ENCODE measurements at regions not wholly inside any gene's neighbourhood (a gene's known extent, or its start where the extent isn't known, plus 50 kb on each side); places are given as distances from the start of the nearest gene placed in this dataset.

- Histone ChIP-seq H3K36me3 (ENCODE audit: control insufficient read depth, low read length) (no peaks in the 10 kb centered on the region), H3K79me2 (ENCODE audit: control insufficient read depth, low read length) (no peaks in the 10 kb centered on the region), H3K4me1 (ENCODE audit: control insufficient read depth, low read length) (peaks cover 31% of the 10 kb centered on the region), H3K9me2 (replicated peaks; ENCODE audit: control insufficient read depth, low read length) (no peaks in the 10 kb centered on the region), H3K9me3 (ENCODE audit: control insufficient read depth, insufficient read depth, low read length) (no peaks in the 10 kb centered on the region), H4K20me1 (ENCODE audit: control insufficient read depth, insufficient read depth, low read depth, low read length) (no peaks in the 10 kb centered on the region), H3F3A (ENCODE audit: control insufficient read depth, insufficient read depth) (peaks cover 11% of the 10 kb centered on the region), H3K4me3 (ENCODE audit: low read length) (no peak overlapping the region), H3K27ac (ENCODE audit: low read depth, low read length) (no peak overlapping the region), H3K4me2 (ENCODE audit: low read length) (no peak overlapping the region), H3K27me3 (ENCODE audit: control insufficient read depth, low read length) (peaks cover 4% of the 10 kb centered on the region; the same call in 1 of the 2 replicates)
- no peak for TF ChIP-seq EZH2phosphoT487 (IDR thresholded peaks at IDR 0.05; ENCODE audit: borderline replicate concordance, low read length)
- TF ChIP-seq, protein P1, sequence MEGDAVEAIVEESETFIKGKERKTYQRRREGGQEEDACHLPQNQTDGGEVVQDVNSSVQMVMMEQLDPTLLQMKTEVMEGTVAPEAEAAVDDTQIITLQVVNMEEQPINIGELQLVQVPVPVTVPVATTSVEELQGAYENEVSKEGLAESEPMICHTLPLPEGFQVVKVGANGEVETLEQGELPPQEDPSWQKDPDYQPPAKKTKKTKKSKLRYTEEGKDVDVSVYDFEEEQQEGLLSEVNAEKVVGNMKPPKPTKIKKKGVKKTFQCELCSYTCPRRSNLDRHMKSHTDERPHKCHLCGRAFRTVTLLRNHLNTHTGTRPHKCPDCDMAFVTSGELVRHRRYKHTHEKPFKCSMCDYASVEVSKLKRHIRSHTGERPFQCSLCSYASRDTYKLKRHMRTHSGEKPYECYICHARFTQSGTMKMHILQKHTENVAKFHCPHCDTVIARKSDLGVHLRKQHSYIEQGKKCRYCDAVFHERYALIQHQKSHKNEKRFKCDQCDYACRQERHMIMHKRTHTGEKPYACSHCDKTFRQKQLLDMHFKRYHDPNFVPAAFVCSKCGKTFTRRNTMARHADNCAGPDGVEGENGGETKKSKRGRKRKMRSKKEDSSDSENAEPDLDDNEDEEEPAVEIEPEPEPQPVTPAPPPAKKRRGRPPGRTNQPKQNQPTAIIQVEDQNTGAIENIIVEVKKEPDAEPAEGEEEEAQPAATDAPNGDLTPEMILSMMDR (IDR thresholded peaks at IDR 0.05; ENCODE audit: low read depth, low read length, poor library complexity, severe bottlenecking): no peak
Observed at GRCh38 chr22:49721211-49721763, 106.4 kb downstream of the BRD1 start.

DNA sequence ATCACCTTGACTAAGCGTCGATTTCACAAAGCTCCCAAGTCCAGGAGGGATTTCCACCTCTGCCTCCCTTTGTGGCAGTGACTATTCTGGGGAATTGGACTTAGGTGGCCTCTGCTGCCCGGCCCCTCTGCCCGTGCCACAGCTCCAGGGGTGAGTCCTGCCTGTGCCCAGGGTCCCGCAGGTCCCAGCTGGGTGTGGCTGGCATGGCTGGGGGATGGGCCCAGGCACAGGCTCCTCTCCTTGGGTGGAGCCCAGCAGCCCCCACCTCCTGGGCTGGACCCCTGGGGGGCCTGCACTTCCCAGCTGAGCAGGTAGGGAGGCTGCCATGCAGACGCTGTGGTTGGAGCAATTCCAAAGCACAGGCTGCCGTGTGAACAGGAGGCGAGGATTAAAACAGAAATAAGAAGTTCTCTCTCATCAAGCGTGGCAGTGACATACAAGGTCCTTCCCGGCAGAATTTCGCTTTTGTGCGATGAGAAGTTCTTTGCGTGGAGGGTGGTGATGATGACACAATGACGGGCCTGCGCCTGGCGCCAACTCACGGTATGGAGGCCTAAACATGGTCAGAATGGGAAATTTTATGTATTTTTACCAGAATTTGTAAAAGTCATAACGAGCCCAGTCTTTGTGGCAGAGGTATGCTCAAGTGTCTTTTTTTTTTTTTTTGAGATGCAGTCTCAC, 107.3 kb downstream of the BRD1 start:
- Histone ChIP-seq H3K27me3 (ENCODE audit: control insufficient read depth, low read length) (no peaks in the 10 kb centered on the region), H3K4me3 (ENCODE audit: low read length) (no peak overlapping the region), H3K4me1 (ENCODE audit: control insufficient read depth, low read length) (peaks cover 31% of the 10 kb centered on the region), H3F3A (ENCODE audit: control insufficient read depth, insufficient read depth) (peaks cover 11% of the 10 kb centered on the region), H4K20me1 (ENCODE audit: control insufficient read depth, insufficient read depth, low read depth, low read length) (no peaks in the 10 kb centered on the region), H3K27ac (ENCODE audit: low read depth, low read length) (no peak overlapping the region), H3K79me2 (ENCODE audit: control insufficient read depth, low read length) (no peaks in the 10 kb centered on the region), H3K4me2 (ENCODE audit: low read length) (no peak overlapping the region), H3K9me2 (replicated peaks; ENCODE audit: control insufficient read depth, low read length) (no peaks in the 10 kb centered on the region), H3K36me3 (ENCODE audit: control insufficient read depth, low read length) (no peaks in the 10 kb centered on the region), H3K9me3 (ENCODE audit: control insufficient read depth, insufficient read depth, low read length) (no peaks in the 10 kb centered on the region)
- TF ChIP-seq EZH2phosphoT487 (IDR thresholded peaks at IDR 0.05; ENCODE audit: borderline replicate concordance, low read length): no peak
- TF ChIP-seq, protein P1 (IDR thresholded peaks at IDR 0.05; ENCODE audit: low read depth, low read length, poor library complexity, severe bottlenecking): no peak

- no peak for TF ChIP-seq EZH2phosphoT487 (IDR thresholded peaks at IDR 0.05; ENCODE audit: borderline replicate concordance, low read length)
- TF ChIP-seq, protein P1 (IDR thresholded peaks at IDR 0.05; ENCODE audit: low read depth, low read length, poor library complexity, severe bottlenecking): no peak
- Histone ChIP-seq H3K4me2 (ENCODE audit: low read length) (no peak overlapping the region), H3K27ac (ENCODE audit: low read depth, low read length) (no peak overlapping the region), H3K9me2 (replicated peaks; ENCODE audit: control insufficient read depth, low read length) (no peaks in the 10 kb centered on the region), H3K9me3 (ENCODE audit: control insufficient read depth, insufficient read depth, low read length) (no peaks in the 10 kb centered on the region), H3K36me3 (ENCODE audit: control insufficient read depth, low read length) (no peaks in the 10 kb centered on the region), H4K20me1 (ENCODE audit: control insufficient read depth, insufficient read depth, low read depth, low read length) (no peaks in the 10 kb centered on the region), H3K79me2 (ENCODE audit: control insufficient read depth, low read length) (no peaks in the 10 kb centered on the region), H3K4me3 (ENCODE audit: low read length) (no peak overlapping the region), H3F3A (ENCODE audit: control insufficient read depth, insufficient read depth) (peaks cover 11% of the 10 kb centered on the region), H3K4me1 (ENCODE audit: control insufficient read depth, low read length) (peaks cover 18% of the 10 kb centered on the region), H3K27me3 (ENCODE audit: control insufficient read depth, low read length) (no peaks in the 10 kb centered on the region)
Observed at GRCh38 chr22:49719046-49719445, 108.6 kb downstream of the BRD1 start.
